Neural progenitor cell (in vitro differentiated cells): ENCODE measurements at regions not wholly inside any gene's neighbourhood (a gene's known extent, or its start where the extent isn't known, plus 50 kb on each side); places are given as distances from the start of the nearest gene placed in this dataset.
A peak's percentile ranks its signal among the peaks of the same experiment; 100 is the strongest.

Experiments used
- DNase-seq: peaks from one replicate; pipeline ENCODE4 v3.0.0-alpha.2; 2016; ENCODE audit warnings: low spot score
- H2AFZ ChIP-seq: fragments of 200-600 bp; sonication (generic); replicated peaks from 2 replicates; pipeline ENCODE4 v1.6.1; 2016; ENCODE audit warnings: antibody characterized with exemption
- H3F3A ChIP-seq: fragments of 200-600 bp; sonication (generic); 2 replicates; pipeline ENCODE4 v1.6.1; 2016; ENCODE audit warnings: antibody characterized with exemption, low read depth
- H3K27ac ChIP-seq: fragments of 200-600 bp; sonication (generic); 2 replicates; pipeline ENCODE4 v1.5.1; 2016; ENCODE audit warnings: mild to moderate bottlenecking
- H3K27me3 ChIP-seq: fragments of 200-600 bp; sonication (generic); 2 replicates; pipeline ENCODE4 v1.6.1; 2016; ENCODE audit warnings: mild to moderate bottlenecking, moderate library complexity
- H3K36me3 ChIP-seq: fragments of 200-600 bp; sonication (generic); 2 replicates; pipeline ENCODE4 v1.5.1; 2016
- H3K4me1 ChIP-seq: fragments of 200-600 bp; sonication (generic); 2 replicates; pipeline ENCODE4 v1.6.1; 2016; ENCODE audit warnings: mixed run types
- H3K4me2 ChIP-seq: fragments of 200-600 bp; sonication (generic); 2 replicates; pipeline ENCODE4 v1.6.1; 2016
- H3K4me3 ChIP-seq: fragments of 200-600 bp; sonication (generic); 2 replicates; pipeline ENCODE4 v1.5.1; 2016
- H3K79me2 ChIP-seq: fragments of 200-600 bp; sonication (generic); 2 replicates; pipeline ENCODE4 v1.6.1; 2016; ENCODE audit warnings: low read depth
- H3K9ac ChIP-seq: fragments of 200-600 bp; sonication (generic); 2 replicates; pipeline ENCODE4 v1.6.1; 2016
- H3K9me3 ChIP-seq: fragments of 200-600 bp; sonication (generic); 2 replicates; pipeline ENCODE4 v1.5.1; 2016; ENCODE audit warnings: low read depth
- H4K20me1 ChIP-seq: fragments of 200-600 bp; sonication (generic); 2 replicates; pipeline ENCODE4 v1.6.1; 2016; ENCODE audit warnings: low read depth
- H3K27ac Mint-ChIP-seq: 3 replicates; pipeline ENCODE4 v1.8.0; 2021; ENCODE audit warnings: mixed read lengths
- H3K27me3 Mint-ChIP-seq: 2 replicates; pipeline ENCODE4 v1.8.0; 2022; ENCODE audit warnings: low read depth, mild to moderate bottlenecking, inconsistent platforms, moderate library complexity, mixed read lengths; ENCODE audit not compliant: insufficient read depth
- H3K36me3 Mint-ChIP-seq: 3 replicates; pipeline ENCODE4 v1.8.0; 2021; ENCODE audit warnings: mixed read lengths
- H3K4me1 Mint-ChIP-seq: 3 replicates; pipeline ENCODE4 v1.8.0; 2021; ENCODE audit warnings: mixed read lengths
- H3K4me3 Mint-ChIP-seq: 3 replicates; pipeline ENCODE4 v1.8.0; 2021; ENCODE audit warnings: mild to moderate bottlenecking, moderate library complexity, mixed read lengths
- H3K9me3 Mint-ChIP-seq: 3 replicates; pipeline ENCODE4 v1.8.0; 2020; ENCODE audit warnings: mixed read lengths
- CTCF ChIP-seq: fragments of 200-600 bp; sonication (generic); IDR thresholded peaks from 2 replicates; pipeline ENCODE4 v1.5.1; 2017; ENCODE audit warnings: antibody characterized with exemption, mild to moderate bottlenecking
- EZH2 ChIP-seq: fragments of 200-600 bp; sonication (generic); IDR thresholded peaks from 2 replicates; pipeline ENCODE4 v1.6.1; 2017; ENCODE audit warnings: antibody characterized with exemption, mild to moderate bottlenecking, moderate library complexity
- EZH2phosphoT487 ChIP-seq: fragments of 200-600 bp; sonication (generic); IDR thresholded peaks from 2 replicates; pipeline ENCODE4 v1.6.1; 2017; ENCODE audit warnings: antibody characterized with exemption

DNA sequence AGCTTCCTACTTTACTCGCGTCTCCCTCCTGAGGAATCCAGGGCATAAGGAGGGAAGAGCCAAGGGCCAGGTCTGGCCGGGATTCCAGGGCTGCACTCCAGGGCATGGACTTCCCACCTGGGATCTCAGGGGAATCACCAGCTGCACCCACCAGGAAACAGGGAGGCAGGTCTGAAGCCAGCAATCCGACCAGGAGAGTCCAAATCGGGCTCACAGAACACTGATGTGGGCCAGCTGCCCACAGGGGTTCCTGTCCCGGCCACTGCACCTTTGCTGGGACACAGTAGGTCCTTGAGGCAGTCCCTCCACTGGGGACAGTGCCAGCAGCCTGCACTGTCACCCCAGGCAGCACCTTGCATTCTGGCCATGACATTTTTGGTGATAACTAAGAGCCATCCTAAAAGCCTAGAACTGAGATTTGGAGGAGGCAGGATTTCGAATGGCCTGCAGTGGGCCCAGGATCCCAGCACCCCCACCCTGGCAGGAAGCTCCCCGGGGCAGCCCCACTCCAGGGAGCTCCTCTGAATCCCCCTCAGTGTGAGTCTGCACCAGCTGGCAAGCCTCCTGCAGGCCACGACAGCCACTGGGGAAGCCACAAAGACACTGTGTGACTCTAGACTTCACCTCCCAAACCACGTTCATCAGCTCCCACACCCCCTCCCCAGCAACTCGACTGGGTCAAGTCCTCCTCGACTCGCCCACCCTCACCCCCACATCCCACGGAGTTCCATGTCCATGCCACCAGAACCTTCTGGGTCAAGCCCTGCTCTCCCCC lies 71.5 kb upstream of the PPP2R2D start:
- peak overlapping the region; percentile 64 for H3K27ac Mint-ChIP-seq
- H3K4me1 Mint-ChIP-seq, result peaks cover 16% of the 10 kb centered on the region
- no peaks in the 10 kb centered on the region for H3F3A ChIP-seq
- H3K27me3 ChIP-seq, result no peaks in the 10 kb centered on the region
- no peak overlapping the region for H2AFZ ChIP-seq
- no peak overlapping the region for H3K4me3 ChIP-seq
- H3K9me3 ChIP-seq, result no peaks in the 10 kb centered on the region
- H4K20me1 ChIP-seq, result no peaks in the 10 kb centered on the region
- no peaks in the 10 kb centered on the region for H3K36me3 ChIP-seq
- no peaks in the 10 kb centered on the region for H3K79me2 ChIP-seq
- no peak for TF ChIP-seq EZH2
- TF ChIP-seq CTCF, result no peak
- no peak for TF ChIP-seq EZH2phosphoT487
- peaks cover 2% of the 10 kb centered on the region for H3K27me3 Mint-ChIP-seq
- H3K4me1 ChIP-seq, result peaks cover 16% of the 10 kb centered on the region
- no peak overlapping the region for H3K4me3 Mint-ChIP-seq
- no peak overlapping the region for H3K4me2 ChIP-seq
- DNase-seq, result no peak
- H3K36me3 Mint-ChIP-seq, result no peaks in the 10 kb centered on the region
- H3K9me3 Mint-ChIP-seq, result no peaks in the 10 kb centered on the region
- no peak overlapping the region for H3K27ac ChIP-seq
- H3K9ac ChIP-seq, result no peak overlapping the region

- DNase-seq, result no peak
- Histone ChIP-seq H4K20me1 (no peaks in the 10 kb centered on the region), H2AFZ (no peak overlapping the region), H3K9ac (no peak overlapping the region), H3K79me2 (no peaks in the 10 kb centered on the region), H3K4me1 (peaks cover 7% of the 10 kb centered on the region), H3K27ac (no peak overlapping the region), H3K27me3 (no peaks in the 10 kb centered on the region), H3K4me3 (no peak overlapping the region), H3K4me2 (no peak overlapping the region), H3K9me3 (no peaks in the 10 kb centered on the region), H3F3A (no peaks in the 10 kb centered on the region), H3K36me3 (no peaks in the 10 kb centered on the region)
- peaks cover 4% of the 10 kb centered on the region for H3K9me3 Mint-ChIP-seq
- no peak overlapping the region for H3K27ac Mint-ChIP-seq
- peaks cover 3% of the 10 kb centered on the region for H3K27me3 Mint-ChIP-seq
- no peak overlapping the region for H3K4me3 Mint-ChIP-seq
- H3K4me1 Mint-ChIP-seq, result peaks cover 9% of the 10 kb centered on the region
- H3K36me3 Mint-ChIP-seq, result no peaks in the 10 kb centered on the region
- TF ChIP-seq EZH2, result no peak
- no peak for TF ChIP-seq CTCF
- TF ChIP-seq EZH2phosphoT487, result no peak
Observed at GRCh38 chr10:131830446-131831130, 70.2 kb upstream of the PPP2R2D start.

- H3K9me3 ChIP-seq, result no peaks in the 10 kb centered on the region
- no peaks in the 10 kb centered on the region for H3K4me1 ChIP-seq
- Mint-ChIP-seq H3K4me3 (no peak overlapping the region), H3K27me3 (peaks cover 3% of the 10 kb centered on the region), H3K4me1 (peaks cover 1% of the 10 kb centered on the region), H3K9me3 (peaks cover 4% of the 10 kb centered on the region), H3K27ac (no peak overlapping the region), H3K36me3 (no peaks in the 10 kb centered on the region)
- no peak overlapping the region for H2AFZ ChIP-seq
- no peak for TF ChIP-seq CTCF
- TF ChIP-seq EZH2phosphoT487, result no peak
- TF ChIP-seq EZH2, result no peak
- DNase-seq, result no peak
- no peak overlapping the region for H3K4me2 ChIP-seq
- H3K4me3 ChIP-seq, result no peak overlapping the region
- H3F3A ChIP-seq, result no peaks in the 10 kb centered on the region
- no peaks in the 10 kb centered on the region for H3K27me3 ChIP-seq
- no peaks in the 10 kb centered on the region for H3K79me2 ChIP-seq
- H3K9ac ChIP-seq, result no peak overlapping the region
- H3K27ac ChIP-seq, result no peak overlapping the region
- no peaks in the 10 kb centered on the region for H3K36me3 ChIP-seq
- H4K20me1 ChIP-seq, result no peaks in the 10 kb centered on the region
Observed at GRCh38 chr10:131831561-131831960, 69.2 kb upstream of the PPP2R2D start.
